SK-N-SH (cell line): ENCODE measurements at regions not wholly inside any gene's neighbourhood (a gene's known extent, or its start where the extent isn't known, plus 50 kb on each side); places are given as distances from the start of the nearest gene placed in this dataset.

ENCODE experiments used
- CTCF ChIP-seq: fragments of 200-600 bp; sonication (generic); IDR thresholded peaks from 2 replicates; pipeline ENCODE4 v1.6.1; 2017; ENCODE audit warnings: antibody characterized with exemption, mild to moderate bottlenecking, moderate library complexity
- EZH2phosphoT487 ChIP-seq: fragments of 200-600 bp; sonication (generic); IDR thresholded peaks from 2 replicates; pipeline ENCODE4 v1.6.1; 2017; ENCODE audit warnings: low read depth, mixed run types, mild to moderate bottlenecking, antibody characterized with exemption, moderate library complexity, borderline replicate concordance
- RCOR1 ChIP-seq: fragments of 150-350 bp; IDR thresholded peaks from 2 replicates; pipeline ENCODE4 v1.6.1; 2017; ENCODE audit warnings: antibody characterized with exemption, low read length

- no peak for TF ChIP-seq CTCF
- TF ChIP-seq RCOR1, result no peak
- TF ChIP-seq EZH2phosphoT487, result no peak
These were observed 462.0 kb upstream of the SPRY2 start for GRCh38 chr13:80802946-80803345.
